ENCODE measurements at regions not wholly inside any gene's neighbourhood (a gene's known extent, or its start where the extent isn't known, plus 50 kb on each side); places are given as distances from the start of the nearest gene placed in this dataset.

DNA sequence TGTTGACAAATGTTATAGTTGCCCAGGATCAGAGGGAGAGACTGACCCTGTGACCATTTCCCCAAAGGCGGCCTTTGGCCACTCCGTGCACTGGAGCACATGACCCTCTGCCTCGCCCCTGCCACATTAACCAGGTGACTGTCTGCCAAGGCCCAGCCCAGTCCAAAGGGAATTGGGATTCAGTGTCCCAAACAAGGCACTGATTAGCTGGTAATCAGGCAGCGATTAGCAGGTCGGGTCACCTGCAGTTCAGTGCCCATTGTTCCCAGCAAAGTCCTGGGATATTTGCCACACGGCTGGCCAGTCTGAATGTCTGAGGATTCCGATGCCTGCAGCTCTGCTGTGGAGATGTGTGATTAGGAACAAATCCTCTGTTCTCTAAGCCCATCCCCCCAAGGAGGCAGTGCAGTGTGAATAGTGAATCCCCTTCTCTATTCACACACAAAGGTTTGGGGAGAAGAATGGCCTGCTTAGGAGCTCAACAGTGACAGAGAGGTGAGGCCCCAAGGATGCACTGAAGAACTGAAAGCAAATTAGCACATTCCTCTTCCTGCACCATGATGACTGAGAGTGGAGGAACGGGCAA, 123.1 kb upstream of the MAF start:
- no peak overlapping the region for H3K4me3 Mint-ChIP-seq (ENCODE audit: unreplicated experiment)
- CTCF ChIA-PET: interaction anchor here (0.6 kb wide), 1 partner anchor 442 kb away, joined by 3 read pairs; no protein-coding TSS in a partner anchor
- peak in 1 of 2 experiments; percentile 59 for DNase-seq
- no TSS peak for BruUV-seq (replicated peaks)
- no peaks in the 10 kb centered on the region for H3K9me3 ChIP-seq
- TF ChIP-seq, protein P1, sequence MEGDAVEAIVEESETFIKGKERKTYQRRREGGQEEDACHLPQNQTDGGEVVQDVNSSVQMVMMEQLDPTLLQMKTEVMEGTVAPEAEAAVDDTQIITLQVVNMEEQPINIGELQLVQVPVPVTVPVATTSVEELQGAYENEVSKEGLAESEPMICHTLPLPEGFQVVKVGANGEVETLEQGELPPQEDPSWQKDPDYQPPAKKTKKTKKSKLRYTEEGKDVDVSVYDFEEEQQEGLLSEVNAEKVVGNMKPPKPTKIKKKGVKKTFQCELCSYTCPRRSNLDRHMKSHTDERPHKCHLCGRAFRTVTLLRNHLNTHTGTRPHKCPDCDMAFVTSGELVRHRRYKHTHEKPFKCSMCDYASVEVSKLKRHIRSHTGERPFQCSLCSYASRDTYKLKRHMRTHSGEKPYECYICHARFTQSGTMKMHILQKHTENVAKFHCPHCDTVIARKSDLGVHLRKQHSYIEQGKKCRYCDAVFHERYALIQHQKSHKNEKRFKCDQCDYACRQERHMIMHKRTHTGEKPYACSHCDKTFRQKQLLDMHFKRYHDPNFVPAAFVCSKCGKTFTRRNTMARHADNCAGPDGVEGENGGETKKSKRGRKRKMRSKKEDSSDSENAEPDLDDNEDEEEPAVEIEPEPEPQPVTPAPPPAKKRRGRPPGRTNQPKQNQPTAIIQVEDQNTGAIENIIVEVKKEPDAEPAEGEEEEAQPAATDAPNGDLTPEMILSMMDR (IDR thresholded peaks at IDR 0.05; ENCODE audit: insufficient read depth in 1 of 2, low read depth in 1 of 2, low read length in 1 of 2, severe bottlenecking in 1 of 2, unreplicated experiment in 1 of 2): no peak
- H3K4me3 ChIP-seq (ENCODE audit: low read depth, low read length): no peak overlapping the region
- POLR2A ChIA-PET: no interaction called here
- peaks cover 14% of the 10 kb centered on the region for H3K4me1 ChIP-seq
- intact Hi-C loops (cut with micrococcal nuclease; ENCODE audit: unreplicated experiment): no loop called here
- H3K27me3 Mint-ChIP-seq (ENCODE audit: insufficient read depth, unreplicated experiment): no peaks in the 10 kb centered on the region
- H3K27ac Mint-ChIP-seq (ENCODE audit: unreplicated experiment): no peak overlapping the region
- H3K36me3 ChIP-seq (ENCODE audit: control insufficient read depth, insufficient read depth, low read length): no peaks in the 10 kb centered on the region
- H3K9me3 Mint-ChIP-seq (ENCODE audit: unreplicated experiment): no peaks in the 10 kb centered on the region
- no peaks in the 10 kb centered on the region for H3K36me3 Mint-ChIP-seq (ENCODE audit: insufficient read depth, unreplicated experiment)
- no peaks in the 10 kb centered on the region for H3K4me1 Mint-ChIP-seq (ENCODE audit: low read depth, unreplicated experiment)
- H3K27me3 ChIP-seq (replicated peaks; ENCODE audit: control insufficient read depth, insufficient read depth, low read length): no peaks in the 10 kb centered on the region

DNA sequence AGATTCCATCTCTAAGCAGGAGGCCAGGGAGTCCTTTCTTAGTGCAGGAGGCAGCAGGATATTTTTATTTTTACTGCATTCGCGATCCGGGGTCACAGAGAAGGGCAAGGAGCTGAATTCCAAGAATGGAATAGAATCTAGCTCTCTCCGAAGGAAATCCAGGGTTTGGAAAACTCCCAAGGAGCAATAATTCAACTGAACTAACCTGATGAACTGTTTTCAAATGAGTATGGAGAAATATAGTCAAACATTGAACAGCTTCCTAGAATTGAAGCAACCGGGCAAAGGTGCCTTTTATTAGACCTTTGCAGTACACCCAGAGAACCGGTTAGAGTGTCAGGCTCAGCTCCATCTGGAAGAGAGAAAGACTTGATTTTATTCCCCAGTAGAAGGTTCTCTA, 120.7 kb upstream of the MAF start:
- Histone ChIP-seq H3K4me3 (ENCODE audit: low read depth, low read length) (no peak overlapping the region), H3K36me3 (ENCODE audit: control insufficient read depth, insufficient read depth, low read length) (no peaks in the 10 kb centered on the region), H3K4me1 (peaks cover 31% of the 10 kb centered on the region), H3K27me3 (replicated peaks; ENCODE audit: control insufficient read depth, insufficient read depth, low read length) (no peaks in the 10 kb centered on the region), H3K9me3 (no peaks in the 10 kb centered on the region)
- TF ChIP-seq, protein P1 (IDR thresholded peaks at IDR 0.05; ENCODE audit: insufficient read depth in 1 of 2, low read depth in 1 of 2, low read length in 1 of 2, severe bottlenecking in 1 of 2, unreplicated experiment in 1 of 2): no peak
- H3K4me3 Mint-ChIP-seq (ENCODE audit: unreplicated experiment): no peak overlapping the region
- intact Hi-C loops (cut with micrococcal nuclease; ENCODE audit: unreplicated experiment): no loop called here
- BruUV-seq (replicated peaks): no TSS peak
- ChIA-PET CTCF (no interaction called here), POLR2A (no interaction called here)
- DNase-seq: no peak
- no peak overlapping the region for H3K27ac Mint-ChIP-seq (ENCODE audit: unreplicated experiment)
- H3K4me1 Mint-ChIP-seq (ENCODE audit: low read depth, unreplicated experiment): peaks cover 18% of the 10 kb centered on the region
- no peaks in the 10 kb centered on the region for H3K9me3 Mint-ChIP-seq (ENCODE audit: unreplicated experiment)
- no peaks in the 10 kb centered on the region for H3K36me3 Mint-ChIP-seq (ENCODE audit: insufficient read depth, unreplicated experiment)
- no peaks in the 10 kb centered on the region for H3K27me3 Mint-ChIP-seq (ENCODE audit: insufficient read depth, unreplicated experiment)

DNA sequence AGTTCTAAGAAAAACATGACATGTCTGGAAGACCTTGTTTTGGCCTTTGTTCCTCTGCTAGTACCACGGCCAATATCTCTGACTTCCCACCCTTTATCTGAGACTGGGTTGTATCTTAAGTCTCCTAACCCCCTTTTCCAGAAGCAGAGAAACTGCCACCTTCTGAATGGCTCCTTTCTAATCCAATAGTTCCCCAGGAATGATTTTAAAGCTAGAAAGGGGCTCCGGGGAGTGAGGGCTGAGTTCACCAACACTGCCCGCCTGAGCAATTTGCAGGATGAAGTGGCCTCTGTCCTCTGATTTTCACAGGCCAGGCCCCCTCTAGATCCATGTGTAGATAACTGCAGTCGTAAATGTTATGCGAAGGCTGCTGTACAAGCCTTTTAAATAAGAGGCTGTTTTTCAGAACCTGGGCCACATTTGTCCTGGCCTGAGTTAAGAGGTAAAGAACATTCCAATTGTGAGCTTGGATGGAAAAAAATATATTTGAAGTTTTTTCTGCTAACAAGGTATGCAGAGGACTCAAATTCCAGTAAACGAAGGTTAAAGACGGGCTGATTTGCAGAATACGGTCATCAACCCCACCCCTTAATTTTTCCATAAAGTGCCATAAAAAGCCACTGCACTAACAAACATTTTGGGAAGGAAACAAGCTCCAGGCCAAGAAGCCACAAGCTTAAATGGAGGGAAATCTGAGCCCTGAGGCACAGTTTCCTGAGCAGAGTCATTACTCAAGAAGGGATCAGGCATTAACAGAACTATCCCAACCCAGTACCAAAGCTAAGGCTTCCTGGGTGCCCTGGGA, 117.0 kb upstream of the MAF start:
- Histone ChIP-seq H3K4me3 (ENCODE audit: low read depth, low read length) (no peak overlapping the region), H3K4me1 (peaks cover 34% of the 10 kb centered on the region), H3K36me3 (ENCODE audit: control insufficient read depth, insufficient read depth, low read length) (no peaks in the 10 kb centered on the region), H3K9me3 (no peaks in the 10 kb centered on the region), H3K27me3 (replicated peaks; ENCODE audit: control insufficient read depth, insufficient read depth, low read length) (no peaks in the 10 kb centered on the region)
- intact Hi-C loops (cut with micrococcal nuclease; ENCODE audit: unreplicated experiment): no loop called here
- Mint-ChIP-seq H3K27ac (ENCODE audit: unreplicated experiment) (peak overlapping the region; percentile 12), H3K4me3 (ENCODE audit: unreplicated experiment) (no peak overlapping the region), H3K9me3 (ENCODE audit: unreplicated experiment) (no peaks in the 10 kb centered on the region), H3K27me3 (ENCODE audit: insufficient read depth, unreplicated experiment) (no peaks in the 10 kb centered on the region), H3K36me3 (ENCODE audit: insufficient read depth, unreplicated experiment) (no peaks in the 10 kb centered on the region), H3K4me1 (ENCODE audit: low read depth, unreplicated experiment) (peaks cover 22% of the 10 kb centered on the region)
- ChIA-PET POLR2A (no interaction called here), CTCF (interaction anchor here (0.5 to 1.2 kb wide), 2 partner anchors 22 to 1599 kb away, joined by 3 read pairs; no protein-coding TSS in a partner anchor)
- TF ChIP-seq, protein P1 (IDR thresholded peaks at IDR 0.05; ENCODE audit: insufficient read depth in 1 of 2, low read depth in 1 of 2, low read length in 1 of 2, severe bottlenecking in 1 of 2, unreplicated experiment in 1 of 2): no peak
- no TSS peak for BruUV-seq (replicated peaks)
- DNase-seq: peak in 1 of 2 experiments; percentile 23

Measured in Caco-2 (cell line).